NCI-H2029 (cell line): ENCODE measurements at regions not wholly inside any gene's neighbourhood (a gene's known extent, or its start where the extent isn't known, plus 50 kb on each side); places are given as distances from the start of the nearest gene placed in this dataset.

Experiments
- DNase-seq: peaks from one replicate; lab custom pipeline; 2025; lab: John Stamatoyannopoulos, UW

- DNase-seq: no peak
Observed at GRCh38 chr4:155552180-155552579, 114.5 kb upstream of the GUCY1A1 start.

- DNase-seq: no peak
Observed at GRCh38 chr4:155548173-155548572, 118.5 kb upstream of the GUCY1A1 start.

GRCh38 chr4:155546451-155546850, 120.2 kb upstream of the GUCY1A1 start:
- DNase-seq: no peak

- DNase-seq: no peak
Observed at GRCh38 chr4:155545456-155545855, 121.2 kb upstream of the GUCY1A1 start.

GRCh38 chr4:155544547-155544946, 122.1 kb upstream of the GUCY1A1 start:
- no peak for DNase-seq

- no peak for DNase-seq
Observed at GRCh38 chr4:155543126-155543765, 123.4 kb upstream of the GUCY1A1 start.

GRCh38 chr4:155542415-155542814, 124.2 kb upstream of the GUCY1A1 start:
- no peak for DNase-seq

- DNase-seq: no peak
Observed at GRCh38 chr4:155541716-155542115, 124.9 kb upstream of the GUCY1A1 start.

GRCh38 chr4:155540698-155541097, 126.0 kb upstream of the GUCY1A1 start:
- no peak for DNase-seq

- DNase-seq: no peak
Observed at GRCh38 chr4:155539746-155540145, 126.9 kb upstream of the GUCY1A1 start.

- DNase-seq: no peak
Observed at GRCh38 chr4:155535802-155536454, 130.7 kb upstream of the GUCY1A1 start.

- DNase-seq: no peak
Observed at GRCh38 chr4:155532373-155533085, 134.1 kb upstream of the GUCY1A1 start.

- no peak for DNase-seq
Observed at GRCh38 chr4:155530857-155531256, 135.8 kb upstream of the GUCY1A1 start.

- DNase-seq: peak; percentile 50
Observed at GRCh38 chr4:155530290-155530689, 136.4 kb upstream of the GUCY1A1 start.

GRCh38 chr4:155529716-155530115, 136.9 kb upstream of the GUCY1A1 start:
- no peak for DNase-seq

- DNase-seq: no peak
Observed at GRCh38 chr4:155529272-155529671, 137.4 kb upstream of the GUCY1A1 start.

GRCh38 chr4:155526452-155527169, 140.0 kb upstream of the GUCY1A1 start:
- no peak for DNase-seq

GRCh38 chr4:155524926-155525455, 141.7 kb upstream of the GUCY1A1 start:
- no peak for DNase-seq

GRCh38 chr4:155523358-155523757, 143.3 kb upstream of the GUCY1A1 start:
- no peak for DNase-seq

- DNase-seq: no peak
Observed at GRCh38 chr4:155522201-155522600, 144.4 kb upstream of the GUCY1A1 start.

GRCh38 chr4:155521382-155521781, 144.6 kb upstream of the MAP9 start:
- DNase-seq: no peak

- DNase-seq: no peak
Observed at GRCh38 chr4:155515444-155516075, 138.8 kb upstream of the MAP9 start.
